ENCODE measurements at regions not wholly inside any gene's neighbourhood (a gene's known extent, or its start where the extent isn't known, plus 50 kb on each side); places are given as distances from the start of the nearest gene placed in this dataset.

DNA sequence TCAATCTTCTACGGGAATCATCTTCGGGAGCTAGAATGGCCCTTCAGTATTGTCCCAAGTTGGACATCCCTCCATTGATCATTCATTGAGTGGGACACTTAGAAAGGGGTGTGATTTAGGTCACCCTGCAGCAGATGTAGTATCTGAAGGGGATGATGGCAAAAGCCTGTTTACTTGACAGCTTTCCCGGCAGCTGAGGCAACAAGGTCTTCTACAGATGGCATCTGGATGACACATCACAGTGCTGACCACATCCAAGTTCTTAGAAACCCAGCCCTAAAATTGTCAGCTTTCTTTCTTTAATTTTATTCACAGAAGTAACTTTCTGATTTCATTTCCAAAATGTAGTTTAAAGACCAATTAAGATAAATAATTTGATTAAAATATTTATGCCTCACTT is 150.3 kb downstream of the AMY1C start:
- no peaks in the 10 kb centered on the region for H3K9me3 ChIP-seq (ENCODE audit: insufficient read depth, low read depth)
- H3K36me3 ChIP-seq (ENCODE audit: low read depth), result no peaks in the 10 kb centered on the region
- no peaks in the 10 kb centered on the region for H3K79me2 ChIP-seq (ENCODE audit: low read depth)
- no peak overlapping the region for H2AFZ ChIP-seq
- H3F3A ChIP-seq (ENCODE audit: insufficient read depth, low read depth), result no peaks in the 10 kb centered on the region
- intact Hi-C loops (cut with micrococcal nuclease; ENCODE audit: unreplicated experiment), result no loop called here
- H3K27me3 ChIP-seq (ENCODE audit: insufficient read depth, low read depth), result no peaks in the 10 kb centered on the region
- DNase-seq, result no peak
- BruUV-seq (replicated peaks), result no TSS peak
- no peak overlapping the region for H3K27ac ChIP-seq
- H3K4me1 ChIP-seq (replicated peaks; ENCODE audit: insufficient read depth), result no peaks in the 10 kb centered on the region
- H3K9me2 ChIP-seq (ENCODE audit: insufficient read depth), result no peaks in the 10 kb centered on the region
- H3K4me3 ChIP-seq, result no peak overlapping the region
- CTCF ChIA-PET, result no interaction called here
- H3K4me2 ChIP-seq, result no peak overlapping the region
- no peaks in the 10 kb centered on the region for H4K20me1 ChIP-seq (ENCODE audit: insufficient read depth)
- TF ChIP-seq, protein P1, sequence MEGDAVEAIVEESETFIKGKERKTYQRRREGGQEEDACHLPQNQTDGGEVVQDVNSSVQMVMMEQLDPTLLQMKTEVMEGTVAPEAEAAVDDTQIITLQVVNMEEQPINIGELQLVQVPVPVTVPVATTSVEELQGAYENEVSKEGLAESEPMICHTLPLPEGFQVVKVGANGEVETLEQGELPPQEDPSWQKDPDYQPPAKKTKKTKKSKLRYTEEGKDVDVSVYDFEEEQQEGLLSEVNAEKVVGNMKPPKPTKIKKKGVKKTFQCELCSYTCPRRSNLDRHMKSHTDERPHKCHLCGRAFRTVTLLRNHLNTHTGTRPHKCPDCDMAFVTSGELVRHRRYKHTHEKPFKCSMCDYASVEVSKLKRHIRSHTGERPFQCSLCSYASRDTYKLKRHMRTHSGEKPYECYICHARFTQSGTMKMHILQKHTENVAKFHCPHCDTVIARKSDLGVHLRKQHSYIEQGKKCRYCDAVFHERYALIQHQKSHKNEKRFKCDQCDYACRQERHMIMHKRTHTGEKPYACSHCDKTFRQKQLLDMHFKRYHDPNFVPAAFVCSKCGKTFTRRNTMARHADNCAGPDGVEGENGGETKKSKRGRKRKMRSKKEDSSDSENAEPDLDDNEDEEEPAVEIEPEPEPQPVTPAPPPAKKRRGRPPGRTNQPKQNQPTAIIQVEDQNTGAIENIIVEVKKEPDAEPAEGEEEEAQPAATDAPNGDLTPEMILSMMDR (conservative IDR thresholded peaks at IDR 0.05), result no peak
- no peak for TF ChIP-seq EZH2 (IDR thresholded peaks at IDR 0.05; ENCODE audit: low read depth)
- POLR2A ChIA-PET (ENCODE audit: unreplicated experiment), result no interaction called here

DNA sequence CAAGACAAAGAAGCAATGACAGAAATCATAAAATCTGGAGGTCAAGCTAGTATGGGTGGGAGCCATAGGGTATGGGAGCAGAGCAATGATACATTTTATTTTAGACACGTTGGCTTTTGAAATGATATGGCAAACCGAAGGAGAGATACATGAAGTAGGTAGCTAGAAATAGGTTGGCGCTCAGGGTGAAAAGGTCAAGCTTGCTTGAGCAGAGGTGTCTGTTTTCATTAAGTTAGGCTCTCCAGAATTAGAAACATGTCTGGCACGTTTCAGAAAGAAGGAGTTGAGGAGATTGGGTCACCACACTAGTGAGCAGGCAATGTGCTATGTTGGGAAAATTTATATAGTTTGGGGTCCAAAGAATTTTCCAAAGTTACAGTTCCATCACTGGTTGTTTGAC is 151.4 kb downstream of the AMY1C start:
- Histone ChIP-seq H3K4me2 (no peak overlapping the region), H3K27me3 (ENCODE audit: insufficient read depth, low read depth) (no peaks in the 10 kb centered on the region), H3K27ac (no peak overlapping the region), H3K9me3 (ENCODE audit: insufficient read depth, low read depth) (no peaks in the 10 kb centered on the region), H3K4me3 (no peak overlapping the region), H4K20me1 (ENCODE audit: insufficient read depth) (no peaks in the 10 kb centered on the region), H3K4me1 (replicated peaks; ENCODE audit: insufficient read depth) (no peaks in the 10 kb centered on the region), H3K9me2 (ENCODE audit: insufficient read depth) (no peaks in the 10 kb centered on the region), H3F3A (ENCODE audit: insufficient read depth, low read depth) (no peaks in the 10 kb centered on the region), H3K79me2 (ENCODE audit: low read depth) (no peaks in the 10 kb centered on the region), H3K36me3 (ENCODE audit: low read depth) (no peaks in the 10 kb centered on the region), H2AFZ (no peak overlapping the region)
- ChIA-PET CTCF (no interaction called here), POLR2A (ENCODE audit: unreplicated experiment) (no interaction called here)
- TF ChIP-seq EZH2 (IDR thresholded peaks at IDR 0.05; ENCODE audit: low read depth), result no peak
- TF ChIP-seq, protein P1 (conservative IDR thresholded peaks at IDR 0.05), result no peak
- BruUV-seq (replicated peaks), result no TSS peak
- DNase-seq, result no peak
- intact Hi-C loops (cut with micrococcal nuclease; ENCODE audit: unreplicated experiment), result no loop called here

DNA sequence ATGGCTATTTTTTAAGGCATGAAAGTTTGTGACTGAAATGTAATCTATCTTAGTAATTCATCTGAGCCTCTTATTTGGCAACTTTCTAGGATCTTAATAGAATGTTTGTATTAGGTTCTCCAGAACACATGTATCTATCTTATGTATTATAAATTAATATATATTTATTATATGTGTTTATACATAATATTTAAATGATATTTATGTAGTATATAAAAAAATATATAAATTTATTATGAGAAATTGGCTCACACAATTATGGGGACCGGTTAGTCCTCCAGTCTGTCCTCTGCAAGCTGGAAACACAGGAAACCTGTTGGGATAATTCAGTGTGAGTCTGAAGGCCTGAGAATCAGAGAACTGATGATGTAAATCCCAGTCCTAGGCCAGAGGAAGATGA is 155.7 kb downstream of the AMY1C start:
- ChIA-PET POLR2A (ENCODE audit: unreplicated experiment) (no interaction called here), CTCF (no interaction called here)
- no peak for TF ChIP-seq EZH2 (IDR thresholded peaks at IDR 0.05; ENCODE audit: low read depth)
- TF ChIP-seq, protein P1 (conservative IDR thresholded peaks at IDR 0.05), result no peak
- no peaks in the 10 kb centered on the region for H3K9me2 ChIP-seq (ENCODE audit: insufficient read depth)
- no peaks in the 10 kb centered on the region for H4K20me1 ChIP-seq (ENCODE audit: insufficient read depth)
- no peak overlapping the region for H3K4me3 ChIP-seq
- BruUV-seq (replicated peaks), result no TSS peak
- H3K4me2 ChIP-seq, result no peak overlapping the region
- no peaks in the 10 kb centered on the region for H3K36me3 ChIP-seq (ENCODE audit: low read depth)
- no peak overlapping the region for H2AFZ ChIP-seq
- H3K9me3 ChIP-seq (ENCODE audit: insufficient read depth, low read depth), result no peaks in the 10 kb centered on the region
- no peaks in the 10 kb centered on the region for H3F3A ChIP-seq (ENCODE audit: insufficient read depth, low read depth)
- no peak overlapping the region for H3K27ac ChIP-seq
- DNase-seq, result no peak
- H3K79me2 ChIP-seq (ENCODE audit: low read depth), result no peaks in the 10 kb centered on the region
- no peaks in the 10 kb centered on the region for H3K4me1 ChIP-seq (replicated peaks; ENCODE audit: insufficient read depth)
- intact Hi-C loops (cut with micrococcal nuclease; ENCODE audit: unreplicated experiment), result no loop called here
- no peaks in the 10 kb centered on the region for H3K27me3 ChIP-seq (ENCODE audit: insufficient read depth, low read depth)

Data from PC-9 (cell line).